NOMO-1 treated with dmso at 0.1 percent for 144 hours (cell line): ENCODE measurements at regions not wholly inside any gene's neighbourhood (a gene's known extent, or its start where the extent isn't known, plus 50 kb on each side); places are given as distances from the start of the nearest gene placed in this dataset.
"Not testable (repeated sequence)": the region's sequence is repeated elsewhere in the genome, so short reads cannot be mapped to it uniquely, and the experiment has no call there.

Experiments
- DNase-seq: peaks from one replicate; lab custom pipeline; 2025; ENCODE audit not compliant: unreplicated experiment; lab: John Stamatoyannopoulos, UW

DNA sequence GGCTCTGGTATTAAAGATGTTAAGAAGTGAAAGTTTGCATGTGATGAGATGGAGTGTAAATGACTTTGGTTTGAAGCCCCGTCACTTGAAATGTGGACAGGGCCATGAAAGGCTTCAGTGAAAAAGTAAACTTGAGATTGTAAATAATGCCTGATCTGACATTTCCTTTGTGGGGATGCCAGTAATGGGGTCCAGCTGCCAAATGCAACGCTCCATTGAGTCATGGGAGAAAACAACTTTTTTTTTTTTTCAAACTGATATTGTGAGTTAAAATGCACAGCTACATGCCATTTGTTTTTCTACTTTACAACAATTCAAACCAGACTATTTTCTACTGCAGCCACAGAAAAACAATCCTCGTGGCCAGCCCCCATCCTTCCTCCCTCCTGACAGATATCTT, 327.0 kb upstream of the TNC start:
- no peak for DNase-seq

DNA sequence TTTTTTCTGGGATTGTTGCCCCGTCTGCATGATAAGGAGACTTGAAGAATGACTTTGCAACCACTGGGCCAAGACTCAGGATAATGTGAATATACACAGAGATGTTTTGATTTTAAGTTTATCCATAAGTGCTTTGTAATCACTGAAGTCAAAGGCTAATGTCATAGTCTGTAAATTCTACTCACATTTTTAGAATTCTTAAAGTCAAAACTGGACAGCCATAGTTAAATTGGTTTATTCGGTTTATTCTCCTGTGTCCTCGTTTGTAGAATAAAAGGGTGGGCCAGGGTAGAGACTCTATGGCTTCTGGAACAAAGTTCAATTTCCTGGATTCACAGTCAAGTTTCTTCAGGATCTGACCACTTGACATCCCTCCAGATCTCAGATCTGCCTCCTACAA, 327.7 kb upstream of the TNC start:
- no peak for DNase-seq

DNA sequence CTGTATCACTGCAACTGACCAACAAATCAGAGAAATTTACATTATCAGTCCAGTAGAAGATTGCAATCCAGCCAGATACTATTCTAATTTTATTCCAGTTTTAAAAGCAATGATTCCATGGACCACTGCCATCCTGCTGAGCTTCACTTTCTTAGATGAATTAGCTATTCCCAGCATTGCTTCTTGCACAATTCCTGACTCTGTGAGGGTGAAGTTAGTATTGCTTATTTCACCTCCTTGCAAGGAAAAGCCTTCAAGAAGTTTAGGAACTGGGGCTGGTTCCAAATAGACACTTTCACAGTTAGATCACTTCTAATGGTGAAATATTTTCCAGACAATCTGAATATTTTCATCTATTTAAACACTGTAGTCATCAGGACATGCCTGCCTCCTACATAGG, 338.6 kb upstream of the TNC start:
- no peak for DNase-seq

DNA sequence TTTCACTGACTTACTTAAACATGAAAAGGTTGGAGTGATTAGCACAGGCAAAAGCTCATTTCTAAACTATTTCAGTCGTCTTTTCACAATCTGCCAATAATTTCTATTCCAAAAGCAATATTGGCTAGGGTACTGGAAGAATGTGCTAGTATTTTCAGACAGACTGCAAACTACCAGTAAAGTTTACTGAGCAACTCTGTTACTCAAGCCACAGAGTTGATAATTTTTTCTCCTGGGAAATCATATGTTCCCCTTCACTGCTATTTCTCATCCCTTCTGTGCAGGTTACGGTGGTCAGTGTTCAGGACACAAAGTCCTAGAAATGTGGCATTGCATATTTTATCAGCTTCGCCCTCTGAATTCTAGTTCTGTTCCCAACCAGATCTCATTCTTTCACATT, 343.3 kb upstream of the TNC start:
- no peak for DNase-seq

DNA sequence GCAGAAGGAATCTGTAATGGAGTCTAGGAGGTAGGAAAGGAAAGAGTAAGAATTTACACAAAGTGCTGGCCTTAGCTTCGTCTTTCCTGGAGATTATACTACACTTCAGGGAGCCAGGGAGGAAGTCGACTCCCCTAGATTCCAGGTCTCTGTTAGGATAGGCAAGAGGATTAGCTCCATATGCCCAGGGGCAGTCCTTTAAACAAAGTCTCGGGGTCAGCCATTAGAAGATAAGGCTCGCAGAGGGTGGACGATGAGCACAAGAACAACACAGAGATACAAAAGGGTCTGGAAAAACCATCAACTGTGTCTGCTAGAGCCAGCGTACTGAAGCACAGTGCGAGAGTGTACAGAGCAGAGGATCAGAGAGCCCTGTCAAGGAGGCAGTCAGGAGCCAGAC, 344.7 kb upstream of the TNC start:
- no peak for DNase-seq

DNA sequence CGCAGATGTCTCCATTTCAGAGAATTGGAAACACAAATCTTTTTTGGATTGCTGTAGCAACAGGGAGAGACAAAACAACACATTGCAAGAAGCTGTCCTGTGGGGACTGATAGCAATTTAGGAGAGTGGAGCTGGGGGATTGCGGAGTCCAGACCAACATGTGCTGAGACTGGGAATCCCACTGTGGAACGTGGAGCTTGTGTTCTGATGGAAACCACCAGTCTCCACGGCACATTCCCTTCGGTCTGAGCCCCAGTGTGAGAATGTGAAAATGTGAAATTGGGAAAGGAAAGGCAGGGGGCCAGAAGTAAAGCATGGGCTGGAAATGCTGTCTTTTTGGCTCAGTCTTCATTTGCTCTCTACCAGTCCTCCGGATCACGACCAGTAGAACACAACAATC, 348.8 kb upstream of the TNC start:
- no peak for DNase-seq

DNA sequence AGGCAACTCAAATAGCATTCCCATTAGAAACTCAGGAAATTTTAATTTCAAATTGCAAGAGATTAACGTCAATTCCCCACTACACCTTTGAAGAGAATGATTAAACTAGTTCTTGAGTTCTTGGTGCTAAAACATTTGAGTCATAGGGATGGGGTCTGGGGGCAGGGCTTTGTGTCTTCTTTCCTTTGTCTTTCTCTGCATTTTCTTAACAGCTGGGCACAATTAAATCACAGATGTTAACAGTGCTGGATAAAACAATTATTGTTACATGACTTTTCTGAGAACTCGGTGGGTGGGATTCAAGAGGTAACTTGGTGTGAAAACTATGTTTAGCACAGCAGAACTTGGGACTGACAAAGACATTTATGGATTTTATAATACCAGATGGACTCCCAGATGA, 351.9 kb upstream of the TNC start:
- no peak for DNase-seq

DNA sequence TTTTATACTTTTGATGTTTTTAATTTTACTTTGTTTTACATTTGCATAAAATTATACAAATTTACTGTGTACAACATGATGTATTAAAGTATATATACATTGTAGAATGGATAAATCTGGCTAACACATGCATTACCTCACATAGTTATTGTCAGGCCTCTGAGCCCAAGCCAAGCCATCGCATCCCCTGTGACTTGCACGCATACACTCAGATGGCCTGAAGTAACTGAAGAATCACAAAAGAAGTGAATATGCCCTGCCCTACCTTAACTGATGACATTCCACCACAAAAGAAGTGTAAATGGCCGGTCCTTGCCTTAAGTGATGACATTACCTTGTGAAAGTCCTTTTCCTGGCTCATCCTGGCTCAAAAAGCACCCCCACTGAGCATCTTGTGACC, 355.1 kb upstream of the TNC start:
- not testable (repeated sequence) for DNase-seq

DNA sequence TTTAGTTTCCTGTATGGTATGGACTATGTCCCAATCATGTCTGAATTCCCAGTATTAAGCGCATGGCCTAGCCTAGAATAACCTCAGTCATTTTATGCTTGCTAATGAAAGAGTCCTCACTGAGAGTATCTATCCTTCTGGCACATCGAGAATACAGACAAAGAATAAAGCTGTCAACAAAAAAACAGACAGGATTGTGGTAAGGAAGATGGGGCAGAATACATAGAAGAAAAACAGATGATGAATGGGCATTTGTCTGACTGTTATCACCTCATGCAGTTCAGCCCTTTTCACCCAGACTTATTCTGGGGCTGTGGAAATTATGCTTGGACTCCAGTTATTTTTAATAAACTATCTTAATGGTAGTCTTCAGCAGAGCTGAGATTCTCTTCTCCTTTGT, 363.8 kb upstream of the TNC start:
- DNase-seq: no peak

DNA sequence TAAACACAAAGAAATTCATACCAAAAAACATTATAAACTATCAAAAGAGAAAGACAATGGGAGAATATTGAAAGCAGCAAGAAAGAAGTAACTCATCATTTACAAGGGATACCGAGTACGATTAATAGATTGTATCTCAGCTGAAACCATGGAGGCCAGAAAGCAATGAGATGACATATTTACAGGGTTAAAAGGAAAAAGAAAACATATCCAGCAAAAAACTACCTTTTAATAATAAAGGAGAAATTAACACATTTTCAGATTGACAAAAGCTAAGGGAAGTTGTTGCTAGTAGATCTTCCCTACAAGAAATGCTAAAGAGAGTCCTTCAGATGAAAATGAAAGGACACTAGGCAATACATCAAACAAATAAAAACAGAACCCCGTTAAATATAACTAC, 364.8 kb upstream of the TNC start:
- no peak for DNase-seq

DNA sequence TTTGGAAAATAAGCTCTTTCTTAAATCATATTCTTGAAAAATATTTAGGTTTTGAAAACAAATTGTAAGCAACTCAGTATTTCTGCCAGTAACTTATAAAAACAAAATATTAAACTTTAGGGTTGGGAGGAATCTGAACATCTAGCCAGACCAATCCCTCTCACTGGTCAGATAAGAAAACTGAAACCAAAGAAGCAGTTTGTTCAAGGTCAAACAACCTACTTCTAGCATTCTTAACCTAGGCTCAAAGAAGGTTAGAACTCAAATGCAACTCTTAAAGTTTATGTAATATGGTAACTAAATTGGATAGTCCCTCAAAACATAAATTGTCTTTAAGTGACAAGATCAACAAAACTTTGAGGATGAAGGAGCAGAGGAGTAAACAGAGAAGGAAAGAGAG, 374.9 kb upstream of the TNC start:
- DNase-seq: no peak

DNA sequence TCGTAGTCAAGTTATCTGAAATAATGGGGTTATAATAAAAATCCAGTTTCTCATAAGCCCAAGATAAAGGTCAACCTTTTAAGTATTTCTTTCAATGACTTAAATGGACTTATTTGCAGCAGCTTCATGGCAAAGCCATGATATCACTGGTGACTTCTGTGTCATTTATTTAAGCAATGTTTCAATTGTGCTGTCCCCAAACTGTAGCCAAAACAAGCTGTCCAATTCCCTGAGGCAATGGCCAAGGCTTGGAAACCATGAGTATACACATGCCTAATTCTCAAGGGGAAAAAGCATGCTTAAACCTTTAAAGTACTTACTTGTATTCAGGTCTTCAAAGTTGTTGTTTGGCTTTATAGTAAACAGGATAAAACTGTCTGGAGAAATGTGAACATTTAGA, 376.4 kb upstream of the TNC start:
- no peak for DNase-seq

DNA sequence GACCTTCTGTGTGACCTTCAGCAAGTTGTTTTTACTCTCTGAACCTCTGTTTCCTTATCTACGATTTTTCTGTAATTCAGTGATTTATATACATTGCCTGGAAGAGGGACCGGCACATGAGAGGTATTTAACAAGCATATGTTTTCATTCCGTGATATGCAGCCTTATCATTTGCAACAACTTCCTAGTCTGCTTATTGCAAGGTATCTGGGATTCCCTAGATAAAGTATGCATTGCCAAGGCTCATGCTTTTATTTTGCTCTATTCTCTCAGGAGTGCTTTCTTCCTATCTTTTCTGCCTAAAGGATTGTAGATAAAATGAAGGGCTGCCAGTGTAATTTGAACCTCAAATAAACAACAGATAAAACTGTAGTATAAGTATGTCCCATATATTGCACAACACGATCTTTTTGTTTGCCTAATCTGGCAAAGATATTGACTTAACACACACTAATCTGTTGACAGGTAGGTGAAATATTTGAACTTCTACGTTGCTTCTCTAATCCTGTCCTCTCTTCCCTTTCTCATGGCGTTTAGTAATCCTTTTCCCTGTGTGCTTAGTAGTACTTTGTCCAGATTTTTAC, 377.2 kb upstream of the TNC start:
- no peak for DNase-seq

DNA sequence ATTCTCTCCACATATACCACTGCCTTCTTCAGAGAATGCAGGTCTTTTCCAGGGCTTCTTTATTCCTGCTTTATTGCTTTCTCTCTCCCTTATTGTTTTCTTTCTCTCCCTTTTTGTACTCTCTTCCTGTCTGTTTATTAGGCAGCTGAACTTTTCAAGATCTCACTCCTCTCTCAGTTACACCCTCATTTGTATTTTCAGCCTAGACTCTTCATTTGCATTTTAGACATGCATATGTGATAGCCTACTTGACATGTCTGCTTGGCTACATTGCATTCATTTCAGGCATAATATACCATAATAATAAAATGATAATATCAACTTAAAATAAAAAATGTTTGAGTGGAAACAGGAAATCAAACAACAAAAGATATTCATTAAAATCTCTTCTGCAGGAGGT, 377.9 kb upstream of the TNC start:
- DNase-seq: no peak

DNA sequence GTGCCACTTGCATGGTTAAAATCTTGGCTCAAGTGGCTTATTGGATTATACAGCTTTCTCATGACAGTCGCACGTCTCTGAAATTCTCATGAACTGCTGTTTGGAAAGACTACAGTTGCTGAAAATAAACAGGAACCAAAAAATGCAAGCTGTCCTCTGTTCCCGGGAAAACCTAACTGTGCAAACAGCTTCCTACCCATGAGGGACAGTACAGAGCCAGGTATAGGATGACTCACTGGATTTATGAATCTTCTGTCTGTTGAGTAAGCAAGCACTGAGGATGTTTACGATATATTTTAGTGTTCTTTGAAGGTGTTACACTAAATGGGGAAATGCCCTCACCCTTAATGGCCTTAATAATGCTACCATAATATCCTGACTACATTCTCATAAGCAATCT, 380.3 kb upstream of the TNC start:
- DNase-seq: no peak

DNA sequence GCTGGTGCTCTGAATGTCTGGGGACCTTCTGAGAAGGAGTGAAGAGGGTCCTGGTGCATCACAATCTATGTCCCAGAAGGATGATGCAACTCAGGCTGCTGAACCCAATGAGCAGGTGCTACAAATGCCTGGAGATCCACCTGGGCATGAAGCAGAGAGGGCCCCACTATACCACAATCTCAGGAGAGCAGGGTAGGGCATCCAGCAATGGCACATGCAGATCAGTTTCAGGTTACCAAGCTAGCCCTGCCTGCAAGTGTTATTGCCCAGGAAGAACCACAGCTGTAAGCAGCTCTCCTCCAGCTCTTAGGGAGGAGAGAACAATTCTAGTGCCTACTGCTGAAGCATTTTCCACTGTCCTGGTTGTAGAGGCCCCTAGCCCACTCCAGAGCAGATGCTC, 389.2 kb upstream of the TNC start:
- DNase-seq: no peak

DNA sequence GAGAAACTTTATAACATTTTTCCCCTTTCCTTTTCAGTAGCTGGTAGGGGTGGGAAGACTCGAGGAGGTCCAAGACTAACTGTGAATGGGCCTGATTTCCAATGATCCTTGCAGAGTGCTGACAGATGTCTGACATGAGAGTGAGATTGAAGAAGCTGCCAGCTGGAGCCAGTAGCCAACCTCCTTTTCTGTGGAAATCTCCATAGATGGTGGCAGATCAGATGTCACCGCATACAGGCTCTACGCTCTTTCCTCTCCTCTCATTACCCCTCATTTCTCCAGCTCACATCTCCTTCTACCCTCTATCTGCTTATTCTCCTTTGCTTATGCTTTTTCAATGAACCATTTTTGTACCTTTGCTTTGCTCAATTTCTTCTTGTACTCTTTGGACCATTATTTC, 395.2 kb upstream of the TNC start:
- no peak for DNase-seq

DNA sequence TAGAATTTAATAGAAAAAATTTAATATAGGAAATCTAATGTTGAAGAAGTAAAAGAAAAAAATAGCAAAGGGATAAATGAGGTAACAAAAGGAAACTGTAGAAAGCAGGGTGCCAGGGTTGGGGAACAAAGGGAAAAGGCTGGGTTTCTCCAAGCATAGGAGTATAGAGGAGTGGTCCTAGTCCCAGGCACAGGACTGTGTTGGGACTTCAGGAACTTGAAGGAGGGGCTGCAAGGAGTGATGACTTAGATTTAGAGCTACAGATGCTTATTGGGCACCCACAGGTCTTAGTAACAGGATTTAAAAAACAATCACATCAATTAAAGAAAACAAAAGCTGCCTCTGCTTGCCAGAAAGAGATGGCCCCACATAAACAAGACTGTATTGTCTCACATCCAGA, 396.5 kb upstream of the TNC start:
- DNase-seq: no peak

DNA sequence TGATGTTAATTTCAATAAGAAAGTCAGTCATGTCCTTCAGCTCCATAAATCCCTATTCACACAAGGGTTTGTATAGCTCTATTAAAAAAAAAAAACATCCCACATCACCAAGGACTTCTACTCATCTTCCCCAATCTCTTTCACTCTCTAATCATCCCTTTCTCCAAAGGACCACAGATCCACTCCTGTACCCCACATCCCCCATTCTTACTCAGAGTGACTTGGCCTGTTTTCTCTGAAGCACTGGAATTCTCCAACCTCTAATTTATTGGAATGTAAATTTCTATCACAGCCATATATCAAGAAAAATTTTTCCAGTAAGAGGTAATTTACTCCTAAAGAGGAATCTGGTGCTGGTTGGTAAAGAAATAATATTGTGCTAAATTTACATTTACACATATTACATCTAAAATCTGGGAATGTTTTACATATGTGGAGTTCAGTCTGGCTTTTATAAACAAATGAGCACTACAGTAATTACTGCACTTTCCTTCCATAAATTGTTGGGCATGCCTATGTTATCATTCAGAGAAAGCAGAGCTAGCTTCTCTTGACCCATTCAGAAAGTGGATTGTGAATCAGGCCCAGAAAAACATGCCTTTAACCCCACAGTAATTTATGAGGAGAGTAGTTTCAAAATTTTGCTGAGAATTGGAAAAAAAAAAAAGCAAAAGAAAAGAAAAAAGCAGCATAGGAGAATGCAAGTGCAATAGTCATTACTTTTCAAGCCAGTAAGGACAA, 399.5 kb upstream of the TNC start:
- DNase-seq: no peak

DNA sequence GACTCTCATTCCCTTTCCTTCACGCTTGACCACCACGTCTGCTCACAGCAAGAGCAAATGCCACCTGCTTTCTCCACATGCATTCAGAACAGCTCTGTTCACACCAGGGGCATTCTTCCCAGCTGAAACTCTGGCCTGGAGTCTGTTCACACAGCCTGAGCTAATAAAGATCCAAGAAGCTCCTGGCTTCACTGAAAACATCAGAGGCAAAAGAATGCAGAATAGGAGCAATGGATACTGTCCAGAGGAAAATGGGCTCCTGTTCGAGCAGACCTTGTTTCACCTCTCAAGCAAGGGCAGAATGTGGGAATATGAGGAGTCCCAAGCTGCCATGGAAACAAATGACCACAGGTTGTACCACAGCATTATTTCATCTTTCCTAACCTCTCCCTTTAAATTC, 402.7 kb upstream of the TNC start:
- no peak for DNase-seq

DNA sequence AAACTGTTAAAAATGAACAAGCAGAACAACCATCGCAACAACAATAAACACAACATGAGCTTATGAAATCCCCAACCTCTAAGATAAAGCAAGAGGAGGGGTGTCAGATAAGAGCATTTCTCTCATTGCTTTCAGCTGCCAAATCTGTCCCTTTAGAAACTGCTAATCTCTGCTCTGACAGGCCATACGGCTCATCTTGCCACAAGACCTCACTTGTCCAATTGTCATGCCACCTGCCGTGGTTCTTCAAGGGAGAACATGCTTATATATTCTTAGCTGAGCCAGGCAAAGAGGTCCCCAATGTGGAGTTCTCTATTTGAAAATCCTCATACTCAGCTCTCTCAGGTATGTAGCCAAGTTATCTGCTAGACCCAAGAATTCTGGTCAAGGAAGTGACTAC, 405.0 kb upstream of the TNC start:
- no peak for DNase-seq

DNA sequence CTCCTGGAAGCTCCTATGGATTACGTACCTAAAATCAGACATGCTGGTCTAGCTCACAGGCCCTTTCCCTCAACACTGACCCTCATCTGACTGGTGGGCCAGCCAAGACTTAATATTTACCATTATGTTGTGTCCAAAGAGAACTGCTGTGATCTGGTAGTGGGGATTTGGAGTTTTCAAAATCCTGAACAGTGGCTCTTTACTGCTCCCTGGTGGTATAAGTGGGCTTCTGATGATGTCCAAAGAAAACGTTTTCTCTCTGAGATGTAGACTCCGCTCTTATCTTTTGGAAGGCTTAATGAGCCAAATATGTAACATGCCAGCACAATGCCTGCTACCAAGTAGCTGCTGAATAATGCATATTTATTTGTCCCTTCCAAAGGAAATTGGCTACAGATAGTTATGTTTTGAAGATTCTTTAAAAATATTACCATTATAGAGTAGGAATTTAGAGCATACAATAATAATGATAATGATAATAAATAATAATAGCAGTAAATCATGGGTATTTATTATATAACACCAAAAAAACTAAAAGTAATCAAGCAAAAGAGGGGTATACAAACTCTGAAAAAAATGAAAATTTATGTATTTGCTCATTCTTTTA, 406.6 kb upstream of the TNC start:
- DNase-seq: peak; percentile 3
